ENCODE measurements at regions not wholly inside any gene's neighbourhood (a gene's known extent, or its start where the extent isn't known, plus 50 kb on each side); places are given as distances from the start of the nearest gene placed in this dataset.

- TF ChIP-seq ZC3H13 (CRISPR knock-in tag; IDR thresholded peaks at IDR 0.05) (peak; percentile 88; the same call in 1 of the 2 replicates), ISX (CRISPR knock-in tag; conservative IDR thresholded peaks at IDR 0.05) (no peak), MYNN (CRISPR knock-in tag; IDR thresholded peaks at IDR 0.05; ENCODE audit: low read depth) (peak; percentile 85; the same call in 1 of the 2 replicates), CBX1 (IDR thresholded peaks at IDR 0.05; ENCODE audit: low read depth) (no peak), SP5 (CRISPR knock-in tag; IDR thresholded peaks at IDR 0.05; ENCODE audit: borderline replicate concordance, low read depth) (no peak), EEA1 (CRISPR knock-in tag; IDR thresholded peaks at IDR 0.05; ENCODE audit: borderline replicate concordance) (0 out of 2 replicates have a peak, but pooled peaks have one; percentile 71), LRRFIP1 (CRISPR knock-in tag; conservative IDR thresholded peaks at IDR 0.05) (no peak), HDAC2 (CRISPR knock-in tag; IDR thresholded peaks at IDR 0.05) (no peak; the same call in 1 of the 2 replicates), ZBTB26 (CRISPR knock-in tag; IDR thresholded peaks at IDR 0.05; ENCODE audit: borderline replicate concordance) (no peak), ZMAT5 (CRISPR knock-in tag; IDR thresholded peaks at IDR 0.05; ENCODE audit: borderline replicate concordance, low read depth) (no peak), ELK4 (CRISPR knock-in tag; IDR thresholded peaks at IDR 0.05; ENCODE audit: borderline replicate concordance) (no peak), MED8 (CRISPR knock-in tag; IDR thresholded peaks at IDR 0.05; ENCODE audit: insufficient replicate concordance) (no peak), DMTF1 (CRISPR knock-in tag; IDR thresholded peaks at IDR 0.05) (no peak), SALL1 (CRISPR knock-in tag; IDR thresholded peaks at IDR 0.05) (no peak), ZNF34 (CRISPR knock-in tag; IDR thresholded peaks at IDR 0.05; ENCODE audit: borderline replicate concordance) (peak; percentile 98), NCOA2 (CRISPR knock-in tag; IDR thresholded peaks at IDR 0.05) (no peak), ZNF260 (CRISPR knock-in tag; IDR thresholded peaks at IDR 0.05; ENCODE audit: borderline replicate concordance, low read depth) (no peak), PBX3 (CRISPR knock-in tag; IDR thresholded peaks at IDR 0.05; ENCODE audit: borderline replicate concordance) (no peak), XBP1 (CRISPR knock-in tag; IDR thresholded peaks at IDR 0.05) (no peak), ZNF816 (CRISPR knock-in tag; IDR thresholded peaks at IDR 0.05; ENCODE audit: borderline replicate concordance) (no peak), MTF1 (CRISPR knock-in tag; IDR thresholded peaks at IDR 0.05) (no peak)
Observed at GRCh38 chr17:77285594-77286390, 145.0 kb downstream of the SEC14L1 start (continued).

All from HepG2 (cell line).